Bronchial epithelial cell (primary cell): ENCODE measurements at regions not wholly inside any gene's neighbourhood (a gene's known extent, or its start where the extent isn't known, plus 50 kb on each side); places are given as distances from the start of the nearest gene placed in this dataset.
"Not testable (repeated sequence)": the region's sequence is repeated elsewhere in the genome, so short reads cannot be mapped to it uniquely, and the experiment has no call there.

Source experiments
- DNase-seq: peaks from one replicate; pipeline ENCODE4 v3.0.0-alpha.2; 2010; ENCODE audit warnings: low read depth
- FAIRE-seq: peaks from 2 replicates; lab custom pipeline; 2011; peaks lifted over from hg19 to GRCh38; lab: Jason Lieb, UNC
- H3K27me3 ChIP-seq: 2 replicates; pipeline ENCODE4 v1.5.1; 2011; ENCODE audit warnings: low read length; ENCODE audit not compliant: control insufficient read depth, insufficient read depth
- H3K36me3 ChIP-seq: 2 replicates; pipeline ENCODE4 v1.5.1; 2011; ENCODE audit warnings: low read length; ENCODE audit not compliant: control insufficient read depth, insufficient read depth
- H3K4me3 ChIP-seq: 2 replicates; pipeline ENCODE4 v1.5.1; 2011; ENCODE audit warnings: mild to moderate bottlenecking, low read depth, low read length, control low read depth
- TF ChIP-seq, protein P1 (sequence below): IDR thresholded peaks from 2 replicates; pipeline ENCODE4 v1.5.1; 2011; ENCODE audit warnings: mild to moderate bottlenecking, moderate library complexity, low read length, control low read depth, inconsistent platforms; ENCODE audit not compliant: insufficient read depth, severe bottlenecking

DNA sequence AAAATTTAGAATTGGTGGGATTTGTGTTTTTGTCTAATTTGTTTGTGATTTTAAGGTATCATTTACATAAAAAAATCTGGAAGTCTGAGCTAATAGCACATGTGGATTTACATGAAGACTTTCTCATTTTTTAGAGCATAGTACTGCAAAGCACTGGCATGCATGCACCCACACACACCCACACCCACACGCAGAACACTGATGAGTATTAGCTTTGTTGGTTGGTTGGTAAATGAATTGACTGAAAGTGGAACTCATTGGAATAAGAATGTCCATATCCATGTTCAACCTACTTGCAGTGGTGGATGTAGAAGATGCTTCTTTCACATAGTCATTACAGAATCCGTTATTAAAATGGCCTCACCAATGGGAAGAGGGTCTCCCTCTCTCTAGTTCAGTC lies 475.8 kb downstream of the PLCL1 start:
- FAIRE-seq: no peak
- H3K36me3 ChIP-seq: no peaks in the 10 kb centered on the region
- H3K4me3 ChIP-seq: no peak overlapping the region
- H3K27me3 ChIP-seq: no peaks in the 10 kb centered on the region
- TF ChIP-seq, protein P1, sequence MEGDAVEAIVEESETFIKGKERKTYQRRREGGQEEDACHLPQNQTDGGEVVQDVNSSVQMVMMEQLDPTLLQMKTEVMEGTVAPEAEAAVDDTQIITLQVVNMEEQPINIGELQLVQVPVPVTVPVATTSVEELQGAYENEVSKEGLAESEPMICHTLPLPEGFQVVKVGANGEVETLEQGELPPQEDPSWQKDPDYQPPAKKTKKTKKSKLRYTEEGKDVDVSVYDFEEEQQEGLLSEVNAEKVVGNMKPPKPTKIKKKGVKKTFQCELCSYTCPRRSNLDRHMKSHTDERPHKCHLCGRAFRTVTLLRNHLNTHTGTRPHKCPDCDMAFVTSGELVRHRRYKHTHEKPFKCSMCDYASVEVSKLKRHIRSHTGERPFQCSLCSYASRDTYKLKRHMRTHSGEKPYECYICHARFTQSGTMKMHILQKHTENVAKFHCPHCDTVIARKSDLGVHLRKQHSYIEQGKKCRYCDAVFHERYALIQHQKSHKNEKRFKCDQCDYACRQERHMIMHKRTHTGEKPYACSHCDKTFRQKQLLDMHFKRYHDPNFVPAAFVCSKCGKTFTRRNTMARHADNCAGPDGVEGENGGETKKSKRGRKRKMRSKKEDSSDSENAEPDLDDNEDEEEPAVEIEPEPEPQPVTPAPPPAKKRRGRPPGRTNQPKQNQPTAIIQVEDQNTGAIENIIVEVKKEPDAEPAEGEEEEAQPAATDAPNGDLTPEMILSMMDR: no peak
- DNase-seq: no peak

- TF ChIP-seq, protein P1: no peak
- Histone ChIP-seq H3K36me3 (no peaks in the 10 kb centered on the region), H3K27me3 (no peaks in the 10 kb centered on the region), H3K4me3 (no peak overlapping the region)
- FAIRE-seq (no peak), DNase-seq (no peak)
Measured at GRCh38 chr2:198279026-198279425, 474.6 kb downstream of the PLCL1 start.

DNA sequence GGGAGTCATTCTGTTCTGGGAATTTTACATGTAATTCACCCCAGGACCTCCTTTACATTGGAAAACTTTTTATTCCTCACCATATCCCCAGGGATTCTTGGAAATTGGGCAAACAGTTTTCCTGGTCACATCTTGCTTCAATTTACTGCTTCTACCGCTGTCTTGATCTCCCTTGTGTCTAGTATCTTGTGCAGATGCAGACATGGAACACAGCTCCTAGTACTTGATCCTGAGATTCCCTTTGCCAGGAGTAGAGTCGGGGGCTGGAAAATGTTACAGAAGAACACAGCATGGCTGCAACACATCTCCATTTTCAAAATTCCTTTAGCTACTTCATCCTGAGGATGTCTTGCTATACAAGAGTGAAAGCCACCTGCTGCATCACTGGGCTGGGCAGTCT lies 472.8 kb downstream of the PLCL1 start:
- DNase-seq (no peak), FAIRE-seq (no peak)
- TF ChIP-seq, protein P1: no peak
- H3K36me3 ChIP-seq: no peaks in the 10 kb centered on the region
- no peaks in the 10 kb centered on the region for H3K27me3 ChIP-seq
- no peak overlapping the region for H3K4me3 ChIP-seq

DNA sequence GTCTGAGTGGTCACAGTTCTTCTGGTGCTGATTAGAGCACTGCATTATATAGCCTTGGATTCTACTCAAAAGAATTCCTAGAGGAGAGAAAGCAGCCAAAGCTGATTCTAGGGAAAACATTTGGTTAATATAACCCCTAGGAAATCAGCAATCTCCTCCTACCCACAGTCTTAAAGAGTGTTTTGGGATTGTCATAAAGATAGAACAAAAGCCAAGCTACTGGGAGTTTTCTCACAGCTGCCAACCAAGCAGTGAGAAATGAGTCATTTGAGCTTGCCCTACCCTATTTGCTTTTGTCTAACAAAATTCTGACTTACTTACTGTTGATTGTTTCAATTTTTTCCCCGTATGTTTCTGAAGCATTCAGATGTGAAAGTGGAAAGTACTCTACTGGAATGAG lies 469.3 kb downstream of the PLCL1 start:
- no peaks in the 10 kb centered on the region for H3K36me3 ChIP-seq
- H3K27me3 ChIP-seq: no peaks in the 10 kb centered on the region
- H3K4me3 ChIP-seq: no peak overlapping the region
- TF ChIP-seq, protein P1: no peak
- FAIRE-seq: no peak
- peak; percentile 21 for DNase-seq

DNA sequence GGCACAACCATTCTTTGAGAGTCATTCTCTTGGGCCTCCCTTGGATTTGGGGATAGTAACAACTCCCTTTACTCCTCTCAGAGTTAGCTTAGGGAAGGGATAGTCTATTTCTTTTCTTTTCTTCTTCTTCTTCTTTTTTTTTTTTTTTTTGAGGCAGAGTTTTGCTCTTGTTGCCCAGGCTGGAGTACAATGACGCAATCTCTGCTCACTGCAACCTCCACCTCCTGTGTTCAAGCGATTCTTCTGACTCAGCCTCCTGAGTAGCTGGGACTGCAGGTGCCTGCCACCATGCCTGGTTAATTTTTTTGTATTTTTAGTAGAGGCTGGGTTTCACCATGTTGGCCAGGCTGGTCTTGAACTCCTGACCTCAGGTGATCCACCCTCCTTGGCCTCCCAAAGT lies 465.8 kb downstream of the PLCL1 start:
- H3K4me3 ChIP-seq, DNase-seq, FAIRE-seq, H3K27me3 ChIP-seq, H3K36me3 ChIP-seq: not testable (repeated sequence)

DNA sequence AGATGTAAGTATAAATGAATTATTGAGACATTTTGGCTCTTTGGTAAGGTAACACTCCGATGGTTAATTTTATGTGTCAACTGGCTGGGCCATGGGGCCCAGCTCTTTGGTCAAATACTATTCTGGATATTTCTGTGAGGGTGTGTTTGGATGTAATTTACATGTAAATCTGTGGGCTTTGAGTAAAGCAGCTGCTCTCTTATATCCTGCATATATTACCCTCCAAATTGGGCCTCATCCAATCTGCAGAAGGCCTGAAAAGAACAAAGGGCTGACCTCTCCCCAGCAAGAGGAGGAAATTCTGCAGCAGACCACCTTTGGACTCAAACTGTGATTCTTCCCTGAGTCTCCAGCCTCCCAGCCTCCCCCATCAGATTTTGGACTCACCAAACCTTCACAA lies 464.1 kb downstream of the PLCL1 start:
- Histone ChIP-seq H3K27me3 (no peaks in the 10 kb centered on the region), H3K4me3 (no peak overlapping the region), H3K36me3 (no peaks in the 10 kb centered on the region)
- no peak for FAIRE-seq
- no peak for DNase-seq
- TF ChIP-seq, protein P1: no peak
